Heart left ventricle (tissue), 16 donors: ENCODE measurements at regions not wholly inside any gene's neighbourhood (a gene's known extent, or its start where the extent isn't known, plus 50 kb on each side); places are given as distances from the start of the nearest gene placed in this dataset.

Experiments
- ATAC-seq, 4 donors: fragments of 200-7000 bp; cut with Tn5 transposase; one replicate each; pipeline ENCODE4 v1.9.1; 2020 to 2022; ENCODE audit warnings: moderate library complexity in 4 of 4, mild to moderate bottlenecking in 3 of 4, moderate number of reproducible peaks in 1 of 4
- DNase-seq, 5 donors: peaks; one replicate each; pipeline ENCODE4 v3.0.0-alpha.2; 2020
- H3K27ac ChIP-seq, 12 donors: fragments of 200-600 bp; sonication (generic) in 4 of 12; one replicate each; pipeline versions ENCODE4 v1.5.0 to v1.8.0; 2016 to 2022; ENCODE audit warnings: mild to moderate bottlenecking in 2 of 12
- H3K27me3 ChIP-seq, 9 donors: fragments of 200-600 bp; sonication (generic) in 2 of 9; one replicate each; pipeline versions ENCODE4 v1.5.1 to v1.8.0; 2016 to 2022; ENCODE audit warnings: mild to moderate bottlenecking in 3 of 9
- H3K36me3 ChIP-seq, 9 donors: fragments of 200-600 bp; sonication (generic) in 2 of 9; one replicate each; pipeline versions ENCODE4 v1.5.0 to v1.8.0; 2018 to 2022; ENCODE audit warnings: mild to moderate bottlenecking in 2 of 9
- H3K4me1 ChIP-seq, 12 donors: fragments of 200-600 bp; sonication (generic) in 4 of 12; one replicate each; pipeline versions ENCODE4 v1.5.0 to v1.8.0; 2016 to 2022; ENCODE audit warnings: mild to moderate bottlenecking in 3 of 12
- H3K4me3 ChIP-seq, 12 donors: fragments of 200-600 bp; sonication (generic) in 4 of 12; one replicate each; pipeline versions ENCODE4 v1.5.0 to v1.8.0; 2017 to 2022; ENCODE audit warnings: mild to moderate bottlenecking in 9 of 12, moderate library complexity in 4 of 12
- H3K9me3 ChIP-seq, 12 donors: fragments of 200-600 bp; sonication (generic) in 4 of 12; one replicate each; pipeline versions ENCODE4 v1.5.0 to v1.8.0; 2016 to 2022; ENCODE audit warnings: mild to moderate bottlenecking in 1 of 12
- CTCF ChIP-seq, 12 donors: fragments of 200-600 bp; sonication (generic) in 4 of 12; IDR thresholded peaks; one replicate each; pipeline versions ENCODE4 v1.5.0 to v1.8.0; 2018 to 2022; ENCODE audit warnings: antibody characterized with exemption in 12 of 12, mild to moderate bottlenecking in 5 of 12
- POLR2A ChIP-seq, 2 donors: fragments of 450-650 bp; IDR thresholded peaks; one replicate each; pipeline ENCODE4 v1.6.1; 2017; ENCODE audit warnings: antibody characterized with exemption in 2 of 2, mild to moderate bottlenecking in 2 of 2, moderate library complexity in 2 of 2
- WGBS, 4 donors: extraction: QIAGEN DNeasy Blood & Tissue Kit in 2 of 4; methylation state at CpG; one replicate each; pipeline versions ENCODE4 v1.1.5 to v1.1.7; 2013 to 2018; 5-methylcytosine and 5-hydroxymethylcytosine counted together
- intact Hi-C, 10 donors: fragments of 100-400 bp; cut with DNase I; formaldehyde crosslinking; loops; one replicate each; pipeline versions ENCODE4 v1.11.1 to v1.14.2; 2022
- donor health status: ischemic (EF 13 %, LVEDD 7.1; RV severe dilation, severe dysfunction).
- donor health status: healthy with polysubstance abuse.
- donor health status: DM: no; HTN: yes; CAD: no.
- donor health status: DM: no; HTN: no; CAD: no.
- donor health status: ischemic (EF 25% LVEDD 6.9; RV normal size, moderate dysfunction).
- donor health status: ischemic (EF 25% LVEDD 5.7; RV mildly dilated, moderate dysfunction).
- donor health status: healthy.
- donor health status: DM: yes; HTN: yes; CAD: no.
- donor health status: ischemic (EF 35%, LVEDD 5.7; RV mildly dilated, moderate dysfunction).
- donor health status: nonischemic (EF 11% LVEDD 7.7; RV severe dilation, severe dysfunction).
- donor health status: DM: yes; HTN: yes; CAD: no.
- donor health status: PGD.
- donor health status: ischemic (EF 29% LVEDD 5.4; RV normal size, mild dysfunction).
- donor health status: nonischemic (EF 23%, LVEDD 6.1; RV moderate dilation, normal function).

DNA sequence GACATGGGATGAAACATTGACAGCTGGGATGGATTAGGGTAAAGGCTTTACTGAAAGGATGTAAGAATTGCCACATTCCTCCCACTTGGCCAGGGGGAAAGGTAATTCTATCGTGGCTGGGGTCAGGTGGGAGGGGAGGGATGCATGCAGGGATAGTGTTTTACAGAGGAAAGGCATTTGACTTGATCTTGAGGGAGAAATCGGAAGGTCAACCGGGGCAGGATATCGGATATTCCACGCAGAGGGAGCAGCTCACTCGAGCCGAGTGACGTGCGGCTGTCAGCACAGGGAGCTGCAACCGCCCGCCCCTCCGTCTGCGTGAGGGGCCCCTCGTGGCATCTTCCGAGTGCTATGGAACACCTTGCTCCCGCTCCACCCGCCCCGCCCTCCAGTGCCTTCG lies 63.4 kb upstream of the ADAMTS2 start:
- intact Hi-C loops = loop anchor here in 1 of 10 donors (5.0 kb wide), 1 partner anchor 241 kb away; no protein-coding TSS in a partner anchor
- ATAC-seq = no peak
- 77 to 81% (median 79%) methylated on average over 19 of the region's 19 CpGs for WGBS, 4 donors

DNA sequence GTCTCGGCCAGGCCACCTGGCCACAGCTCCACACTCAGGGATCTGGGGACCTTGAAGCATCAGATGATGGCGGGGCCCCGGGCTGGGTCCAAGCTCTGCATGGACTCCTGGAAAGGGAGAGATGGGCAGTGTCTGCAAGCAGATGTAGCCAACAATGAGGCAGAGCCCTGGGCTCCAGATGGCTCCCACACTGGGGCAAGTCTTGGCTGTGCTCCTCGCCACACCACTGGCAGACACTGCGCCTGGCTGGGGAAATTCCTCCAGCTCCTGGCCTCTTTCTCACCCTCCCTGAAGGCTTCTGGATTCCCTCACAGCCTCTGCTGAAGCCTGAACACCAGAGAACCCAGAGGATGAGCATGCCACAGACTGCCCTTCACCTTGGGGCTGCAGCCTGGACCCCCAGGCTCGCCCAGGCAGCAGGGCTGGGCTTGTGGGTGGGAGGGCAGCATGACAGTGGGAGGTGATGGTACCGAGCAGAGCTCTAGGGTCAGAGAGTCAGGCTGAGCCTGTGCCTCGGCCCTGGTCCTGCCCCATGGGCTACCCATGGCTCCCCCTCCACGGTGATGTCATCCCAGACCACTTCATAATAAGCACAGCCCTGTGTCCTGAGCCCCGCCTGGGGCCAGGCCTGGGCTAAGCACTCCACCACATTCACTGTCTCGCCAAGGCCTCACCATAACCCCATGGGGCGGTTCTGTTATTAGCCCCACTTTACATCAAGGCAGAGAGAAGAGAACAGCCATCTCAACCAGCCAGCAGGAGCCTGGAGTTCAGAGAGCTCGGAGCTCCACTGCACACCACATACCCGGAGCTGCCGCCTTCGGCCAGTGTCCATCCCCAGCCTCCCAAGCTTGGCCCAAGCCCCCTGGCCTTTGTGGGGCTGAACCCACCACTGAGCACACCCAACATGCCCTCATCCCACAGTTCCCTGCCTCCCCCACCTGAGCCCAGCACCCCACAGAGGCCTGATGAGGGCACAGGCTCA lies 62.2 kb upstream of the ADAMTS2 start:
- ATAC-seq = peak in 3 of 4 donors; percentile 23 to 36 (median 26)
- no peak overlapping the region for H3K4me3 ChIP-seq
- no peak overlapping the region for H3K27ac ChIP-seq
- H3K9me3 ChIP-seq = peaks cover 0 to 1% (median 0%) of the 10 kb centered on the region in 12 donors
- H3K4me1 ChIP-seq = peaks cover 0 to 18% (median 0%) of the 10 kb centered on the region in 12 donors
- no peaks in the 10 kb centered on the region for H3K27me3 ChIP-seq
- no peaks in the 10 kb centered on the region for H3K36me3 ChIP-seq
- TF ChIP-seq CTCF (IDR thresholded peaks at IDR 0.05) = no peak
- TF ChIP-seq POLR2A (IDR thresholded peaks at IDR 0.05) = no peak
- intact Hi-C loops = loop anchor here in 1 of 10 donors (5.0 kb wide), 1 partner anchor 240 kb away; no protein-coding TSS in a partner anchor
- WGBS, 4 donors = 79 to 90% (median 84%) methylated on average over 11 to 16 of the region's 16 CpGs
- no peak for DNase-seq

More for the DNA sequence above, 63.4 kb upstream of the ADAMTS2 start:
- Histone ChIP-seq H3K4me3 (no peak overlapping the region), H3K27me3 (no peaks in the 10 kb centered on the region), H3K4me1 (peaks cover 0 to 18% (median 0%) of the 10 kb centered on the region in 12 donors), H3K9me3 (no peaks in the 10 kb centered on the region), H3K36me3 (no peaks in the 10 kb centered on the region), H3K27ac (no peak overlapping the region)
- no peak for TF ChIP-seq POLR2A (IDR thresholded peaks at IDR 0.05)
- TF ChIP-seq CTCF (IDR thresholded peaks at IDR 0.05) = no peak
- DNase-seq = no peak

- DNase-seq = peak in 1 of 5 donors; percentile 43
- Histone ChIP-seq H3K4me1 (peaks cover 0 to 18% (median 0%) of the 10 kb centered on the region in 12 donors), H3K9me3 (peaks cover 0 to 8% (median 0%) of the 10 kb centered on the region in 12 donors), H3K4me3 (no peak overlapping the region), H3K27me3 (no peaks in the 10 kb centered on the region), H3K36me3 (no peaks in the 10 kb centered on the region), H3K27ac (no peak overlapping the region)
- intact Hi-C loops = loop anchor here in 1 of 10 donors (5.0 kb wide), 1 partner anchor 239 kb away; no protein-coding TSS in a partner anchor
- TF ChIP-seq CTCF (IDR thresholded peaks at IDR 0.05) (no peak), POLR2A (IDR thresholded peaks at IDR 0.05) (no peak)
- no peak for ATAC-seq
- 67 to 72% (median 68%) methylated on average over 14 to 18 of the region's 18 CpGs for WGBS, 4 donors
These were observed 61.0 kb upstream of the ADAMTS2 start for GRCh38 chr5:179406031-179406961.
